Coronary artery (tissue), 2 donors: ENCODE measurements at regions not wholly inside any gene's neighbourhood (a gene's known extent, or its start where the extent isn't known, plus 50 kb on each side); places are given as distances from the start of the nearest gene placed in this dataset.
A peak's percentile ranks its signal among the peaks of the same experiment; 100 is the strongest.

Experiments used
- DNase-seq: peaks from one replicate; pipeline ENCODE4 v3.0.0-alpha.2; 2017; ENCODE audit warnings: low spot score
- H3K27ac ChIP-seq, 2 donors: fragments of 200-600 bp; sonication (generic); one replicate each; pipeline ENCODE4 v1.5.1; 2016 to 2019
- H3K4me3 ChIP-seq: fragments of 200-600 bp; sonication (generic); 2 replicates; pipeline ENCODE4 v1.5.1; 2016; ENCODE audit warnings: mild to moderate bottlenecking, moderate library complexity
- TF ChIP-seq, protein P1 (sequence below): fragments of 200-600 bp; sonication (generic); IDR thresholded peaks from one replicate; pipeline ENCODE4 v1.5.1; 2019; ENCODE audit warnings: antibody characterized with exemption

GRCh38 chr1:168480997-168481396 is 62.8 kb downstream of the XCL2 start:
- H3K27ac ChIP-seq, result peak overlapping the region in 1 of 2 donors; percentile 6
- no peak overlapping the region for H3K4me3 ChIP-seq
- no peak for DNase-seq
- TF ChIP-seq, protein P1, sequence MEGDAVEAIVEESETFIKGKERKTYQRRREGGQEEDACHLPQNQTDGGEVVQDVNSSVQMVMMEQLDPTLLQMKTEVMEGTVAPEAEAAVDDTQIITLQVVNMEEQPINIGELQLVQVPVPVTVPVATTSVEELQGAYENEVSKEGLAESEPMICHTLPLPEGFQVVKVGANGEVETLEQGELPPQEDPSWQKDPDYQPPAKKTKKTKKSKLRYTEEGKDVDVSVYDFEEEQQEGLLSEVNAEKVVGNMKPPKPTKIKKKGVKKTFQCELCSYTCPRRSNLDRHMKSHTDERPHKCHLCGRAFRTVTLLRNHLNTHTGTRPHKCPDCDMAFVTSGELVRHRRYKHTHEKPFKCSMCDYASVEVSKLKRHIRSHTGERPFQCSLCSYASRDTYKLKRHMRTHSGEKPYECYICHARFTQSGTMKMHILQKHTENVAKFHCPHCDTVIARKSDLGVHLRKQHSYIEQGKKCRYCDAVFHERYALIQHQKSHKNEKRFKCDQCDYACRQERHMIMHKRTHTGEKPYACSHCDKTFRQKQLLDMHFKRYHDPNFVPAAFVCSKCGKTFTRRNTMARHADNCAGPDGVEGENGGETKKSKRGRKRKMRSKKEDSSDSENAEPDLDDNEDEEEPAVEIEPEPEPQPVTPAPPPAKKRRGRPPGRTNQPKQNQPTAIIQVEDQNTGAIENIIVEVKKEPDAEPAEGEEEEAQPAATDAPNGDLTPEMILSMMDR, result no peak

DNA sequence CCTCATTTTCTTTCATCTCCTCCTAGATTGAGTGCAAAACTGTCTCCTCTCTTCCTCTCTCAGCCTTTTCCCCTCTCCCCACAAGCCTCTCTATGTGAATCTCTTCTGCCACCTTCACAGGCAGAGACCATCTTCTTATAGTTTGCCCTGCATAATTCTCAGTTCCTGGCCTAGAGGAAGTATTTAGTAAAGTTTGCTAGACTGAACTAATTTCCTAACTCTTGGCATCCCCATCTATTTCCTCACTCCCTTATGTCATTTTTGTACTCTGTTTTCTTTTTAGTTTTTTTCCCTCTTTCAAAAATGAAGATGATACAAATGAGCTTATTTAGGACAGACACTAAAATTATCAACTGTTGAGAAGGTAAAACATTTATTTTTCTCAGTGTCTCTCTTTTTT is 66.0 kb downstream of the XCL2 start:
- H3K4me3 ChIP-seq, result no peak overlapping the region
- peak overlapping the region in 1 of 2 donors; percentile 29 for H3K27ac ChIP-seq
- TF ChIP-seq, protein P1, result no peak
- no peak for DNase-seq

DNA sequence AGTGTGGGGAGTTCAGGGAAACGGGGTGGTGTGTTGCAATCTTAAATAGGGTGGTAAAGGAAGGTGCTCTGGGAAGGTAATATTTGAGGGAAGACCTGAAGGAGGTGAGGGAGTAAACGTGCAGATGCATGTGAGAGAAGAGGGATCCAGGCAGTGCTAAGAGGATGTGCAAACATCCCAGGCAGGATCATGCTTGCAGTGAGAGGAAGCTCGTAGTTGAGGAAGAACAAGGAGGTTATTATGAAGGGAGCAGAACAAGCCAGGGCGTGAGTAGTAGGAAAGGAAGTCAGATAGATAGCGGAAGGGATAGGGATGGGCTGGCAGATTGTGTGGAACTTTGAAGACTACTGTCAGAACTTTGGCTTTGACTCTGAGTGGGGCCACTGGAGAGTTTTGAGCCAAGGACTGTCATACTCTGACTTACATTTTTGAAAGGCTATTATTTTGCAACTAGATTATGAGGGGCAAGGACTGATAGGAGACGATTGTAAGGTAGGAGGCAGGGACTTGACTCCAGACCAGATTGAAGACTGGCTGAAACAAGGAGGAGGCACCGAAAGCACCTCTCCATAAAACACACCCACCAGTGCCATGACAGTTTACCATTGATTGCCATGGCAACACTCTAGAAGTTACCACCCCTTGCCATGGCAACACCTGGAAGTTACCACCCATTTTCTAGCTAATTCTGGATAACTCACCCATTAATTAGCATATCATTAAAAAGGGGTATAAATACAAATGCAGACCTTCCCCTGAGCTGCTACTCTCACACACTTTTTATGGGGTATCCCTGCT is 67.0 kb downstream of the XCL2 start:
- TF ChIP-seq, protein P1, result no peak
- H3K27ac ChIP-seq, result peak overlapping the region in 1 of 2 donors; percentile 29
- no peak overlapping the region for H3K4me3 ChIP-seq
- DNase-seq, result no peak

- no peak overlapping the region for H3K4me3 ChIP-seq
- no peak for DNase-seq
- H3K27ac ChIP-seq, result no peak overlapping the region
- TF ChIP-seq, protein P1, result no peak
These were observed 69.5 kb downstream of the XCL2 start for GRCh38 chr1:168474322-168474721.

- Histone ChIP-seq H3K27ac (no peak overlapping the region), H3K4me3 (no peak overlapping the region)
- DNase-seq, result no peak
- TF ChIP-seq, protein P1, result no peak
These were observed 70.7 kb downstream of the XCL2 start for GRCh38 chr1:168473126-168473525.

DNA sequence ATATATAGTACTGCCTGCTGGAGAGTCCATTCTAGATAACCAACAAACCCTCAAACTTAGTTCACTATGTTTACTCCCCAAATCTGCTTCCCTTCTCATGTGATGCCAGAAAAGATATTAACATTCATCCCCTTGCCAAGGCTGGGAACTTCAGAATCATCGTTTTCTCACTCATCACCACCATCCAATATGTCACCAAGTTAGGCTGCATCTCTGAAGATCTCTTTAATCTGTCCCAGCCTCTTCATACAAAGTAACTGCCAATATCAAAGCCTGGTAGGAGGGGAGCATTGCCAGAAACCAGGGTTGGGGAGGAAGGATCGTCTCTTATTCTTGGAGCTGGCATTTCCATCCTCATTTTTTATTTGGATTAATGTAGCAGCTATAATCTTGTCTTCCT is 71.6 kb downstream of the XCL2 start:
- Histone ChIP-seq H3K27ac (no peak overlapping the region), H3K4me3 (no peak overlapping the region)
- TF ChIP-seq, protein P1, result no peak
- DNase-seq, result no peak

DNA sequence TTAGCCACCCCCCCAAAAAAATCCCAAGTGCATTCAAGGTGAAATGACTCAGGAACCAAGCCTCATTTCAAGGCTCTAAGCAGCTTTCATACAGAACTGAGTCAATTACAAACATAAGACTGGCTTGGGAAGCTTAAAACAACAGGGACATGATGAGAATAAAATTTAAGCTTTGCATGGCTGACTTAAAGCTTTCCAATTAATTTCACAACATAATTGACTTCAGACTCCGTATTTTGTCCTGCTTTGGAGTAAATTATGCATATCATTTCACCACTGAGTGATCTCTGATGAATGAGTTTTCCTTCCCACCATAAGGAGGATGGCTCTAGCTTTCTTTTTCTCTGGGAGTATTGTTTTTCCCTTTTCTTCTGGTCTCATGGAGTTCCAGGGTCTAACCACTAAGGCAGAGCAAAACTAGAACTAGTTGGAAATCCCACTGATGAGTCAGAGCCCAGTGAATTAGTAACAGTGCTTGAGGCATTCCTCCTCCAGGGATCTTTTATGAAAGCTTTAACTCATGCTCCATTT is 72.8 kb downstream of the XCL2 start:
- TF ChIP-seq, protein P1, result no peak
- no peak overlapping the region for H3K4me3 ChIP-seq
- H3K27ac ChIP-seq, result peak overlapping the region in 1 of 2 donors; percentile 18
- DNase-seq, result no peak
